Activated B cell treated with CpG ODN at 0.5 μM for 24 hours (primary cell): ENCODE measurements at regions not wholly inside any gene's neighbourhood (a gene's known extent, or its start where the extent isn't known, plus 50 kb on each side); places are given as distances from the start of the nearest gene placed in this dataset.

ENCODE experiments used
- ATAC-seq: fragments of 200-7000 bp; cut with Tn5 transposase; one replicate; pipeline ENCODE4 v1.10.0; 2021; ENCODE audit warnings: low read depth, mild to moderate bottlenecking, moderate library complexity
- CTCF ChIA-PET: fragments of 350-600 bp; sonication (Branson Sonifier 250); formaldehyde crosslinking; loops from one replicate; lab custom pipeline; 2021; ENCODE audit warnings: antibody characterized with exemption; lab: Charles Lee
- POLR2A ChIA-PET: fragments of 350-600 bp; sonication (Branson Sonifier 250); formaldehyde crosslinking; loops from one replicate; lab custom pipeline; 2021; ENCODE audit warnings: antibody characterized with exemption; lab: Charles Lee
- DNase-seq: peaks from one replicate; pipeline ENCODE4 v3.0.0; 2022
- H3K27ac Mint-ChIP-seq: one replicate; pipeline ENCODE4 v1.8.0; 2020; ENCODE audit warnings: mixed read lengths
- H3K27me3 Mint-ChIP-seq: one replicate; pipeline ENCODE4 v1.8.0; 2021; ENCODE audit warnings: mixed read lengths
- H3K36me3 Mint-ChIP-seq: one replicate; pipeline ENCODE4 v1.8.0; 2021; ENCODE audit warnings: low read depth, mixed read lengths
- H3K4me1 Mint-ChIP-seq: one replicate; pipeline ENCODE4 v1.8.0; 2021; ENCODE audit warnings: mixed read lengths
- H3K4me3 Mint-ChIP-seq: one replicate; pipeline ENCODE4 v1.8.0; 2020; ENCODE audit warnings: mild to moderate bottlenecking, mixed read lengths
- H3K9me3 Mint-ChIP-seq: one replicate; pipeline ENCODE4 v1.8.0; 2020; ENCODE audit warnings: mixed read lengths
- CTCF ChIP-seq: fragments of 200-600 bp; IDR thresholded peaks from one replicate; pipeline ENCODE4 v1.8.0; 2022; ENCODE audit warnings: antibody characterized with exemption, mild to moderate bottlenecking
- intact Hi-C: fragments of 100-400 bp; cut with micrococcal nuclease; formaldehyde crosslinking; loops from one replicate; pipeline ENCODE4 v1.15.1; 2024

GRCh38 chr18:61148322-61148721 lies 184.9 kb upstream of the CDH20 start:
- ATAC-seq, result no peak

DNA sequence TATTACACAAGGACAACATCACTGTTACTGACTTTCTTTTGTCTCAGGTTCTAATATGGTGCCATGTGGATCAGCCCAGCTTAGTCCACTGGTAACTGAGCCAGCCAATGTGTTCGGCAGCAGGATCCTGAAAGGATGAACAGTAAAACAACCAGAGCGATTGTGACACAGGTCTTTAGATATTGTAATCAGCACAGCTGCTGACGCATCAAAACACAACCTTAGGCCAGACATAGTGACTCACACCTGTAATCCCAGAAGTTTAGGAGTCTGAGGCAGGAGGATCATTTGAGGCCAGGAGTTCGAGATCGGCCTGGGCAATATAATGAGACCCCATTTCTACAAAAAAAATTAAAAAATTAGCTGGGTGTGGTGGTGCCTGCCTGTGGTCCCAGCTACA lies 183.4 kb upstream of the CDH20 start:
- no peaks in the 10 kb centered on the region for H3K36me3 Mint-ChIP-seq
- H3K4me1 Mint-ChIP-seq, result no peaks in the 10 kb centered on the region
- DNase-seq (no peak), ATAC-seq (no peak)
- peaks cover 2% of the 10 kb centered on the region for H3K9me3 Mint-ChIP-seq
- H3K27ac Mint-ChIP-seq, result no peak overlapping the region
- no peak overlapping the region for H3K4me3 Mint-ChIP-seq
- no peak for TF ChIP-seq CTCF
- intact Hi-C loops, result no loop called here
- POLR2A ChIA-PET, result no interaction called here
- CTCF ChIA-PET, result no interaction called here
- H3K27me3 Mint-ChIP-seq, result no peaks in the 10 kb centered on the region

More at GRCh38 chr18:61148322-61148721, 184.9 kb upstream of the CDH20 start:
- Mint-ChIP-seq H3K9me3 (peaks cover 2% of the 10 kb centered on the region), H3K4me1 (no peaks in the 10 kb centered on the region), H3K27ac (no peak overlapping the region), H3K4me3 (no peak overlapping the region), H3K36me3 (no peaks in the 10 kb centered on the region), H3K27me3 (no peaks in the 10 kb centered on the region)
- TF ChIP-seq CTCF, result no peak
- no peak for DNase-seq
- ChIA-PET CTCF (no interaction called here), POLR2A (no interaction called here)
- intact Hi-C loops, result no loop called here

GRCh38 chr18:61153571-61153970 lies 179.7 kb upstream of the CDH20 start:
- Mint-ChIP-seq H3K4me3 (no peak overlapping the region), H3K27me3 (no peaks in the 10 kb centered on the region), H3K4me1 (no peaks in the 10 kb centered on the region), H3K9me3 (no peaks in the 10 kb centered on the region), H3K27ac (no peak overlapping the region), H3K36me3 (no peaks in the 10 kb centered on the region)
- DNase-seq (no peak), ATAC-seq (no peak)
- ChIA-PET POLR2A (no interaction called here), CTCF (no interaction called here)
- TF ChIP-seq CTCF, result no peak
- intact Hi-C loops, result no loop called here

GRCh38 chr18:61154866-61155265 lies 178.4 kb upstream of the CDH20 start:
- CTCF ChIA-PET, result interaction anchor here (0.7 kb wide), 1 partner anchor 654 kb away, joined by 4 read pairs; no protein-coding TSS in a partner anchor
- intact Hi-C loops, result no loop called here
- no peak overlapping the region for H3K4me3 Mint-ChIP-seq
- H3K27ac Mint-ChIP-seq, result no peak overlapping the region
- no peaks in the 10 kb centered on the region for H3K9me3 Mint-ChIP-seq
- H3K36me3 Mint-ChIP-seq, result no peaks in the 10 kb centered on the region
- no peaks in the 10 kb centered on the region for H3K27me3 Mint-ChIP-seq
- TF ChIP-seq CTCF, result no peak
- no peak for ATAC-seq
- H3K4me1 Mint-ChIP-seq, result no peaks in the 10 kb centered on the region
- POLR2A ChIA-PET, result no interaction called here
- DNase-seq, result no peak

GRCh38 chr18:61155586-61155985 lies 177.6 kb upstream of the CDH20 start:
- no peaks in the 10 kb centered on the region for H3K9me3 Mint-ChIP-seq
- H3K4me1 Mint-ChIP-seq, result no peaks in the 10 kb centered on the region
- H3K27me3 Mint-ChIP-seq, result no peaks in the 10 kb centered on the region
- TF ChIP-seq CTCF, result no peak
- H3K36me3 Mint-ChIP-seq, result no peaks in the 10 kb centered on the region
- no peak for ATAC-seq
- intact Hi-C loops, result no loop called here
- H3K27ac Mint-ChIP-seq, result no peak overlapping the region
- DNase-seq, result no peak
- H3K4me3 Mint-ChIP-seq, result no peak overlapping the region
- POLR2A ChIA-PET, result no interaction called here
- CTCF ChIA-PET, result interaction anchor here (0.7 kb wide), 1 partner anchor 654 kb away, joined by 4 read pairs; no protein-coding TSS in a partner anchor
